ENCODE measurements at regions not wholly inside any gene's neighbourhood (a gene's known extent, or its start where the extent isn't known, plus 50 kb on each side); places are given as distances from the start of the nearest gene placed in this dataset.

DNA sequence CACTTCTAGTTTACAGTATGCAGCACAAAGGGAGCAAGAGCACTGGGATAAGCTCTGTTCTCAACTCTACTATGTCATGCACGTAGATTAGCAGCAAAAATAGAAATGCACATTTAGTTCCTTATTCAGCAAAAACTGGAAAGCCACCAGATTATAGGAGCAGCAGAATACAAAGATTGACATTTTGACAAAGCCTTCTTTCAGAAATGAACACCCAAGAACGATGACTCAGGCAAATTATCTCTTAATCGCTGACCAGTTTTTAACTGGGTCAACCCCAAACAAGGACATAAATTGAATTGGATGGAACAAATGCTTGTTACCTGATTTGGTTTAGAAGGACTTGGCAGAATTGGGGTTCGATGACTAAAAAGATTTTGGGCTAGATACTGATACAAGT lies 775.3 kb upstream of the HS3ST1 start:
- peak; percentile 21 for DNase-seq (ENCODE audit: low read depth)
- TF ChIP-seq, protein P1, sequence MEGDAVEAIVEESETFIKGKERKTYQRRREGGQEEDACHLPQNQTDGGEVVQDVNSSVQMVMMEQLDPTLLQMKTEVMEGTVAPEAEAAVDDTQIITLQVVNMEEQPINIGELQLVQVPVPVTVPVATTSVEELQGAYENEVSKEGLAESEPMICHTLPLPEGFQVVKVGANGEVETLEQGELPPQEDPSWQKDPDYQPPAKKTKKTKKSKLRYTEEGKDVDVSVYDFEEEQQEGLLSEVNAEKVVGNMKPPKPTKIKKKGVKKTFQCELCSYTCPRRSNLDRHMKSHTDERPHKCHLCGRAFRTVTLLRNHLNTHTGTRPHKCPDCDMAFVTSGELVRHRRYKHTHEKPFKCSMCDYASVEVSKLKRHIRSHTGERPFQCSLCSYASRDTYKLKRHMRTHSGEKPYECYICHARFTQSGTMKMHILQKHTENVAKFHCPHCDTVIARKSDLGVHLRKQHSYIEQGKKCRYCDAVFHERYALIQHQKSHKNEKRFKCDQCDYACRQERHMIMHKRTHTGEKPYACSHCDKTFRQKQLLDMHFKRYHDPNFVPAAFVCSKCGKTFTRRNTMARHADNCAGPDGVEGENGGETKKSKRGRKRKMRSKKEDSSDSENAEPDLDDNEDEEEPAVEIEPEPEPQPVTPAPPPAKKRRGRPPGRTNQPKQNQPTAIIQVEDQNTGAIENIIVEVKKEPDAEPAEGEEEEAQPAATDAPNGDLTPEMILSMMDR (conservative IDR thresholded peaks at IDR 0.05; ENCODE audit: low read depth, low read length): no peak
- no peak overlapping the region for H3K4me3 ChIP-seq (ENCODE audit: low read length)

DNA sequence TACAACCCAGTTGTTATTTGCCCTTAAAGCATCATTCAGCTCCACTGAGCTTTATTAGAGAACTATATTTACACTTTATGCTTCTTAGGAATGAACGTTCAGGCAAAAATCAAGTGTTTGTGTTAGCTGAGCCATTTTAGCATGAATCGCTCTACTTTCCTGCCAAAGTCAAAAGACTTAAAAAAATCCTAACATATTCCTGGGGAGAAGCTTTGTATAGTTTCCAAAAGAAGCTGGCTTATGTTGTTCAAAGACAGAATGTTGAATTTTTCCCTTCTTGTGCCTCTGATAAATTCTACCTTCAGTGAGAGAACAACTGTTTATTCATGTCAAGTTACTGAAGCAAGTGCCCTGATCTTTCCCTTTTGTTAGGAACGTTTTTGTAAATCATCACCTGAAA lies 771.5 kb upstream of the HS3ST1 start:
- no peak overlapping the region for H3K4me3 ChIP-seq (ENCODE audit: low read length)
- TF ChIP-seq, protein P1 (conservative IDR thresholded peaks at IDR 0.05; ENCODE audit: low read depth, low read length): no peak
- DNase-seq (ENCODE audit: low read depth): no peak

DNA sequence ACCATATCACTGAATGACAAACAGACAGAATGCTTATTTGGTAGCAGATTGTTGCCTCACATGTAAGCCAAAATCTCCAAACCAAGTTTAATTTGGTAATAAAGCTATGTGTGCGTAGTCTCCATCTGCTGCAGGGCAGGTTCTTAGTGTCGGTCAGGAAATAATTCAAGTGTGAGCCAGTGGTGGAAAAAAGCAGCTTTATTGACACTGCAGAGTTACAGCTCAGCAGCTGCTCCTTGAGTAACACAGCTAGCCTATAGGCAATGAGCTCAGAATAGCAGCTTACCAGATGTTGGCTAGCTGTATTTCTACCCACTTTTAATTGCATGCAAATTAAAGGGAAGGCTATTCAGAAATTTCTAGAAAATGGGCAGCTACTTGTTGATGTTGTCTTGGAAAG lies 757.8 kb upstream of the HS3ST1 start:
- H3K4me3 ChIP-seq (ENCODE audit: low read length): no peak overlapping the region
- no peak for DNase-seq (ENCODE audit: low read depth)
- TF ChIP-seq, protein P1 (conservative IDR thresholded peaks at IDR 0.05; ENCODE audit: low read depth, low read length): no peak

DNA sequence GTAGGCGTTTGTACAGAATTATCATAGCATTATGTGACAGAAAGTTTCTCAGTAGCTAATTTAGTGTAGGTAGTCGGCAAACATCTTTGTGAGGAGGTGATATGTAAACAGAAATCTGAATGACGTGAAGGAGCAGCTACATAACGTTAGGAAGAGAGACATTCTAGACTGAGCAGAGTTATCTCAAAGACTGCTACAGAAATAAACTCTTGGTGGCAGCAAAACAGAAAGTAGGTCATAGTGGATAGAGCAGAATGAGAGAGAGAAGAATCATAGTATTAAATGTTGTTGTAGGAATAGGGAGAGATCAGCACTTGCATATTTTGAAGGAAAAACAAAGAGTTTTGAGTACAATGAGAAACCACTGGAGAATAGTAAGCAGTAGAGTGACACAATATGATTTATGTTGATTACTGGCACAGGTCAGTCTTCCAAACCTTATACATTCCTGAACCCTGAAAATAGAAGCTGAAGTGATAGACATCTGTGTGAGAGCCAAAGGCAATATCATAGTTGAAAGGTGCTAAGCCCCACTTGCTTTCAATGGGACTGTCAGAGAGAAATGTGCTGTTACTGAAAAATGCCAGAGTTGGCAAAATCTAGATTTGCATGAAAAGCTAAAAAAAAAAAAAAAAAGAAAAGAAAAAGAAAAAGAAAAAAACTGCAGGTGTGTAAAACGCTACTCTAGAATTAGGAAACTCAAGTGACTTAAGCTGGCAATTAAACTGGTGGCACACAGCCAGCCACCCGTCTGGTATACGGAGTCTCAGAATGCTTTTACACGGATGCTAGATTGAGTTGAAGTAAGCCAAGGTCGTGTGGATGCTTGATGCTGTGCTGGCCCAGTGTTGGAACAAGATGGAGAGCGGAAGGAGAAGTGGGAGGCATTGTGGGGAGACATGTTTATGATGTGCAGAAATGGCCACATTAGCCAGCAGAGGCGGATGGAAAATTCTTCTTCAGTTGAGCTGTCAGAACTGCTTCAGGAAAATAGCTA lies 750.2 kb upstream of the HS3ST1 start:
- TF ChIP-seq, protein P1 (conservative IDR thresholded peaks at IDR 0.05; ENCODE audit: low read depth, low read length): no peak

DNA sequence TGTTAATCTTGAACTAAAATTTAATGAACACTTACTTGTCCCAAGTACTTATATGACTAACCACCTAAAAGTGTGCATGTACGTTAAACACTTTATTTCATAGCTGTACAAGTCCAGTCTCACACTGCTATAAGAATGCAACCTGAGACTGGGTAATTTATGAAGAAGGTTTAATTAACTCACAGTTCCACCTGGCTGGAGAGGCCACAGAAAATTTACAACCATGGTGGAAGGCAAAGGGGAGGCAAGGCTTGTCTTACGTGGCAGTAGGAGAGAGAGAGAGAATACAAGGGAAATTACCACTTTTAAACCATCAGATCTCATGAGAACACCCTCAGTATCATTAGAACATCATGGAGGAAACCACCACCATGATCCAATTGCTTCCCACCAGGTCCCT lies 748.7 kb upstream of the HS3ST1 start:
- no peak overlapping the region for H3K4me3 ChIP-seq (ENCODE audit: low read length)
- DNase-seq (ENCODE audit: low read depth): no peak
- TF ChIP-seq, protein P1 (conservative IDR thresholded peaks at IDR 0.05; ENCODE audit: low read depth, low read length): no peak

More for the DNA sequence above, 750.2 kb upstream of the HS3ST1 start:
- no peak overlapping the region for H3K4me3 ChIP-seq (ENCODE audit: low read length)
- no peak for DNase-seq (ENCODE audit: low read depth)

DNA sequence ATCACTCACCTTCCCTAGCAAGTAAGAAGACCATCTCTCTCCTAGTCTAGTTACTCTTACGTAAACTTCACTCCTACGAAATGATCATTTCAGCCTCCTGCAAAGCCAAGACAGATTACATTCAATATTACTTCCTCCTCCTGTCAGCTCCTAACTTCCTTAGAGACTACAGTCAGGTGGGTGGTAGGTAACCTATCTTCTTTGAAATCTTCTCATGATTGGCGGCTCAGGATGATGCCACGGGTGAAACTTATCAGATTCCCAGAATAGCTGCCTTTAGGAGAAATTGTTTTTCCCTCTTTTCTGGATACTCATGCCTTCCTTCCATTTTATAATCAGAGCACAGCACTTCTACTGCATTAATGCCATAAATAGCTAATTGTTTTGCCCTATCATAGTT lies 744.8 kb upstream of the HS3ST1 start:
- TF ChIP-seq, protein P1 (conservative IDR thresholded peaks at IDR 0.05; ENCODE audit: low read depth, low read length): no peak
- no peak overlapping the region for H3K4me3 ChIP-seq (ENCODE audit: low read length)
- no peak for DNase-seq (ENCODE audit: low read depth)

All from retinal pigment epithelial cell (primary cell).